ENCODE measurements at regions not wholly inside any gene's neighbourhood (a gene's known extent, or its start where the extent isn't known, plus 50 kb on each side); places are given as distances from the start of the nearest gene placed in this dataset.

GRCh38 chr12:131611416-131612091, 99.3 kb upstream of the SFSWAP start:
- no peaks in the 10 kb centered on the region for H3K36me3 ChIP-seq
- H3K4me3 ChIP-seq: no peak overlapping the region
- no peak overlapping the region for H3K27ac ChIP-seq
- no peaks in the 10 kb centered on the region for H3K9me3 ChIP-seq
- TF ChIP-seq CTCF (IDR thresholded peaks at IDR 0.05) (no peak), POLR2A (IDR thresholded peaks at IDR 0.05) (no peak)
- 68 to 81% methylated on average over 12 to 18 of the region's 22 CpGs for WGBS, 2 donors
- H3K27me3 ChIP-seq: peaks cover 0 to 65% (median 0%) of the 10 kb centered on the region in 4 donors
- no peak for DNase-seq
- intact Hi-C loops (cut with DNase I): loop anchor here (10.0 kb wide), 1 partner anchor 213 kb away; the partner anchor contains the start of gene MMP17
- peaks cover 0 to 11% (median 0%) of the 10 kb centered on the region in 3 donors for H3K4me1 ChIP-seq

GRCh38 chr12:131612092-131612755, 98.7 kb upstream of the SFSWAP start:
- intact Hi-C loops (cut with DNase I): loop anchor here (10.0 kb wide), 1 partner anchor 213 kb away; the partner anchor contains the start of gene MMP17
- TF ChIP-seq CTCF (IDR thresholded peaks at IDR 0.05) (no peak), POLR2A (IDR thresholded peaks at IDR 0.05) (no peak)
- H3K9me3 ChIP-seq: no peaks in the 10 kb centered on the region
- no peaks in the 10 kb centered on the region for H3K36me3 ChIP-seq
- no peak overlapping the region for H3K27ac ChIP-seq
- DNase-seq: no peak
- H3K4me3 ChIP-seq: no peak overlapping the region
- H3K4me1 ChIP-seq: peaks cover 0 to 11% (median 0%) of the 10 kb centered on the region in 3 donors
- 82 to 87% methylated on average over 10 to 13 of the region's 21 CpGs for WGBS, 2 donors
- peaks cover 0 to 67% (median 0%) of the 10 kb centered on the region in 4 donors for H3K27me3 ChIP-seq

GRCh38 chr12:131613186-131613585, 97.7 kb upstream of the SFSWAP start:
- H3K27ac ChIP-seq: no peak overlapping the region
- no peak for DNase-seq
- TF ChIP-seq CTCF (IDR thresholded peaks at IDR 0.05): no peak
- H3K4me3 ChIP-seq: no peak overlapping the region
- H3K36me3 ChIP-seq: no peaks in the 10 kb centered on the region
- no peaks in the 10 kb centered on the region for H3K9me3 ChIP-seq
- intact Hi-C loops (cut with DNase I): loop anchor here (10.0 kb wide), 1 partner anchor 212 kb away; the partner anchor contains the start of gene MMP17
- peaks cover 0 to 11% (median 0%) of the 10 kb centered on the region in 3 donors for H3K4me1 ChIP-seq
- 80 to 84% methylated on average over 9 to 11 of the region's 11 CpGs for WGBS, 2 donors
- peaks cover 0 to 72% (median 0%) of the 10 kb centered on the region in 4 donors for H3K27me3 ChIP-seq

- H3K27ac ChIP-seq: no peak overlapping the region
- H3K9me3 ChIP-seq: no peaks in the 10 kb centered on the region
- TF ChIP-seq POLR2A (IDR thresholded peaks at IDR 0.05) (no peak), CTCF (IDR thresholded peaks at IDR 0.05) (no peak)
- DNase-seq: no peak
- 79 to 92% methylated on average over 13 of the region's 13 CpGs for WGBS, 2 donors
- H3K36me3 ChIP-seq: no peaks in the 10 kb centered on the region
- intact Hi-C loops (cut with DNase I): loop anchor here (10.0 kb wide), 1 partner anchor 211 kb away; the partner anchor contains the start of gene MMP17
- no peak overlapping the region for H3K4me3 ChIP-seq
- H3K27me3 ChIP-seq: peaks cover 0 to 75% (median 0%) of the 10 kb centered on the region in 4 donors
- H3K4me1 ChIP-seq: peaks cover 0 to 9% (median 0%) of the 10 kb centered on the region in 3 donors
These were observed 97.2 kb upstream of the SFSWAP start for GRCh38 chr12:131613678-131614077.

All from esophagus squamous epithelium (tissue), 5 donors.